ENCODE measurements at regions not wholly inside any gene's neighbourhood (a gene's known extent, or its start where the extent isn't known, plus 50 kb on each side); places are given as distances from the start of the nearest gene placed in this dataset.

DNA sequence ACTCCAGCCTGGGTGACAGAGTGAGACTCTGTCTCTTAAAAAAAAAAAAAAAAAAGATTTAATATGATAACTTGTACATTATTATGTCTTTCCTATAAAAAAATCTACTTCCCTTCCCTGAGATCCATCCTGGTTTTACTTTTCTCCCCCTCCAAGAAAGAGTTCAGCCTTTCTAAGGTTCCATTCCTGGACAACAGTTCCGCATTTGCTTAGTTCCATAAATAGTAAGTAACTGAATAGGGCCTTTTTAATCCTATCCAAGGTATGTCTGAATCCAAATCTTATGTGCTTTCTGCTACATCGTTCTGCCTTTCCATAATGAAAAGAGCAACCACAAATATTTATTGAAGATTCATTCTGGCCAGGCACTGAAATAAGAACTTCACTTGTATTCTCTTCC, 187.8 kb downstream of the DACT1 start:
- no peak for FAIRE-seq
- DNase-seq (ENCODE audit: insufficient read length, low spot score), result no peak
- TF ChIP-seq TAF1 (IDR thresholded peaks at IDR 0.05; ENCODE audit: low read depth, low read length) (no peak), POU2F2 (IDR thresholded peaks at IDR 0.05; ENCODE audit: low read depth, low read length) (no peak), POLR2AphosphoS5 (IDR thresholded peaks at IDR 0.05; ENCODE audit: low read depth, low read length) (no peak), PAX5 (IDR thresholded peaks at IDR 0.05; ENCODE audit: insufficient read depth, low read length, severe bottlenecking) (no peak), SPI1 (IDR thresholded peaks at IDR 0.05; ENCODE audit: low read depth, low read length) (no peak), POLR2A (IDR thresholded peaks at IDR 0.05; ENCODE audit: low read depth, low read length) (no peak)

DNA sequence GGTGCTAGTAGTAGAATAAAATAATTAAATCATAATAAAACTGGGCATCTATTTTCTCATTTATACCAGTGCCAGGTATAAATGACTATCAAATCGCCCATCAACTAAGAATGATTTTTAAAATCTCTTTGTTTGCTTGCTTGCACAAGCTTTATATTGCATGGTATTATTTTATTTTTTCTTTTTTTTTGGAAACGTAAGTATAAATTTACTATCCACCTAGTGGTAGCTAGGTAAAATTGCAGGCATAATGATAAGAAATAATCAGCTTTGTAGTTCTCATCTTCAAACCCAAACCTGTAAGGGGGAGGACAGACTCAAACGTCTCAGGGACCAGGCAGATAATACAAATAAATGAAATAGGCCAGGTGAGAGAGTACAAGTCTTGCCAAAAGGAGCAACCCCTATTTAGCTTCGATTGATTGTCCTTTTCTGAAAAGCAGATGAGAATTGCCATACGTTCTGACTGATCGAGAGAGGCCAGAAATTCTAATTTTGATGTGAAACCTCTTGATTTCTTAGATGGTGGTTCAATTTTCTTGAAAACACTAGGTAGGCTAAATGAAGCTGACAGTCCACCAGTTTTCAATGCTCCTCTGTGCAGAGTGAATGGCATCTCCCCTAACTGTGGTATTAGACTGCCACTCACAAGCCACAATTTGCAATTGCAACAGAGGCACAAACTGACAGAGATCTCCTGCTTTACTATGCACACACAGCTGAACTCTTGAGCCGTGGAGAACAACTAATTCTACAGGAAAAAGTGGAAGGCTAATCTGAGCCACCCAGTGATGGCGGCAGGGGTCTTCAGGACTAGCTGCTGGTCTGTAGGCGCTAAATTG, 189.3 kb downstream of the DACT1 start:
- FAIRE-seq, result no peak
- TF ChIP-seq POU2F2 (IDR thresholded peaks at IDR 0.05; ENCODE audit: low read depth, low read length), result no peak
- no peak for TF ChIP-seq POLR2A (IDR thresholded peaks at IDR 0.05; ENCODE audit: low read depth, low read length)
- no peak for TF ChIP-seq POLR2AphosphoS5 (IDR thresholded peaks at IDR 0.05; ENCODE audit: low read depth, low read length)
- TF ChIP-seq SPI1 (IDR thresholded peaks at IDR 0.05; ENCODE audit: low read depth, low read length), result no peak
- TF ChIP-seq PAX5 (IDR thresholded peaks at IDR 0.05; ENCODE audit: insufficient read depth, low read length, severe bottlenecking), result no peak
- no peak for TF ChIP-seq TAF1 (IDR thresholded peaks at IDR 0.05; ENCODE audit: low read depth, low read length)
- DNase-seq (ENCODE audit: insufficient read length, low spot score), result no peak

DNA sequence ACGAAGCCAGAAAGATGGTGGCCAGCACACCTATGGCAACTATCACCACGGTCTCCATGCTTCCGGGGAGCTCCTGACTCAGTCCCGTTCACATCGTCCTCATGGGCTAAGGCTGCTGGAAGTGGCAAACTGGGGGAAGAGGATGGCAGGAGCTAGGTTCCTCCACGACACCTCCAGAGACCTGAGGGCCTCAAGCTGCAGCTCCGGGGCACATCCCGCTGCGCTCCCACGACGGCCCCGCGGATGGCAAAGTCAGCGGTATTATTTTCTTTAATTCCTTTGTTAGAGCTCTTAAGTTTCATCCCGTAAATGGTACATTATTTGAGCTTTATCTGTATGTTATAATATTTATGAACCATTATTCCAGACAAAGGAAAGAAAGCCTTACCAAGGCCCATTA, 190.5 kb downstream of the DACT1 start:
- DNase-seq (ENCODE audit: insufficient read length, low spot score), result no peak
- TF ChIP-seq POLR2AphosphoS5 (IDR thresholded peaks at IDR 0.05; ENCODE audit: low read depth, low read length) (no peak), PAX5 (IDR thresholded peaks at IDR 0.05; ENCODE audit: insufficient read depth, low read length, severe bottlenecking) (no peak), POU2F2 (IDR thresholded peaks at IDR 0.05; ENCODE audit: low read depth, low read length) (no peak), SPI1 (IDR thresholded peaks at IDR 0.05; ENCODE audit: low read depth, low read length) (no peak), TAF1 (IDR thresholded peaks at IDR 0.05; ENCODE audit: low read depth, low read length) (no peak), POLR2A (IDR thresholded peaks at IDR 0.05; ENCODE audit: low read depth, low read length) (no peak)
- FAIRE-seq, result no peak

DNA sequence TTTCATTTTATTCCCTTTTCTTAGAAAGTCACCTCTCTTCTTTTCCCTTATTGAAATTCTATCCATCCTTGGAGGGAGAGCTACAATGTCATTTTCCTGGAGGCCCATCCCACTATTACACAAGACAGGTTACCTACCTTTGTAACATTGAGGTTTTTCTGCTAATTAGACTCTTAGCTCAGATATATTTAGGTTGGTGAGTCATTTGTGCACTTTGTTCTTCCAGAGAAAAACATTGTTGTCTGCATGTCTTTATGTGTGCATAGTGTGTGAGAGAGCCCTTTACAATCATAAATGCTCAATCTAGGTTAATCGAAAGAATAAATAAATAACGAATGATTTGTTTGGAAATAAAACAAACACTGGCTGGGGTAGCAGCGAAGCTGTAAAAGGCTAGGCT, 191.8 kb downstream of the DACT1 start:
- FAIRE-seq, result no peak
- TF ChIP-seq TAF1 (IDR thresholded peaks at IDR 0.05; ENCODE audit: low read depth, low read length) (no peak), SPI1 (IDR thresholded peaks at IDR 0.05; ENCODE audit: low read depth, low read length) (no peak), PAX5 (IDR thresholded peaks at IDR 0.05; ENCODE audit: insufficient read depth, low read length, severe bottlenecking) (no peak), POLR2AphosphoS5 (IDR thresholded peaks at IDR 0.05; ENCODE audit: low read depth, low read length) (no peak), POU2F2 (IDR thresholded peaks at IDR 0.05; ENCODE audit: low read depth, low read length) (no peak), POLR2A (IDR thresholded peaks at IDR 0.05; ENCODE audit: low read depth, low read length) (no peak)

DNA sequence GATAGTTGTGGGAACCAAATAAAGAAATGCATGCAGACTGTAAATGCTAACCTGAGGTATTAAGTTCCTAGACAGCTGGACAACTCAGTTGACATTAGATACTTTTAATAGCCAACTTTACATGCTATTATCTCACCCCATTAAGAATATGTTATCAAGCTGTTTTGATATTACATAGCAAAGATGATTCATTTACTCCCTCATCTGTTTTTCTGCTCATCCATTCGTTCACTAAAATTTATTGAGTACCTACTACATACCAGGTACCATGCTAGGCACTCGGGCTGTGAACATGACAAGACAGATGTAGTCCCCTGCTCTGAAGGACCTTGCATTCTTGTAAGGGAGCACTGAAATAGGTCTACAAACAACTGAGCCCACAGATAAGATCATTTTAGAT, 192.4 kb downstream of the DACT1 start:
- no peak for TF ChIP-seq POLR2AphosphoS5 (IDR thresholded peaks at IDR 0.05; ENCODE audit: low read depth, low read length)
- TF ChIP-seq PAX5 (IDR thresholded peaks at IDR 0.05; ENCODE audit: insufficient read depth, low read length, severe bottlenecking), result no peak
- TF ChIP-seq SPI1 (IDR thresholded peaks at IDR 0.05; ENCODE audit: low read depth, low read length), result no peak
- FAIRE-seq (no peak), DNase-seq (ENCODE audit: insufficient read length, low spot score) (no peak)

More for the DNA sequence above, 191.8 kb downstream of the DACT1 start:
- DNase-seq (ENCODE audit: insufficient read length, low spot score), result no peak

DNA sequence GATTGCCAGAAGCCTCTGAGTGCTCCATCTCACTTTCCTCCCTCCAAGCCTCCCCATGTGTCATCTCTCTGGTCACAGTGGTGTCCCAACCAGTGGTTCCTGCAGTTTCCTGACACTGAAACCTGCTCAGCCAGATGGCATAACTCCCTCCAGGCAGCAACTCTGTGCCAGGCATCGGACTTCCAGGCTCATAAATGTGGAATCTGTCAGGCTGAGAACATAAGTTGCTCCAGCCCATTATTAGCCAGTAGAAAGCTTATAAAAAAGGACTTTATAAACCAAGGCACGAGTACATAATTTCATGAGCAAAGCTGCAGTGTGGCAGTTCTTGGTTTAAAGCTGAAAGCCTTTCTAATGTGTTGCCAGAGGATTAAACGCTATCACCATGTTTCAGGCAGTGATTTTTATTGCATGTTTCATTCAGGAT, 194.3 kb downstream of the DACT1 start:
- no peak for DNase-seq (ENCODE audit: insufficient read length, low spot score)

DNA sequence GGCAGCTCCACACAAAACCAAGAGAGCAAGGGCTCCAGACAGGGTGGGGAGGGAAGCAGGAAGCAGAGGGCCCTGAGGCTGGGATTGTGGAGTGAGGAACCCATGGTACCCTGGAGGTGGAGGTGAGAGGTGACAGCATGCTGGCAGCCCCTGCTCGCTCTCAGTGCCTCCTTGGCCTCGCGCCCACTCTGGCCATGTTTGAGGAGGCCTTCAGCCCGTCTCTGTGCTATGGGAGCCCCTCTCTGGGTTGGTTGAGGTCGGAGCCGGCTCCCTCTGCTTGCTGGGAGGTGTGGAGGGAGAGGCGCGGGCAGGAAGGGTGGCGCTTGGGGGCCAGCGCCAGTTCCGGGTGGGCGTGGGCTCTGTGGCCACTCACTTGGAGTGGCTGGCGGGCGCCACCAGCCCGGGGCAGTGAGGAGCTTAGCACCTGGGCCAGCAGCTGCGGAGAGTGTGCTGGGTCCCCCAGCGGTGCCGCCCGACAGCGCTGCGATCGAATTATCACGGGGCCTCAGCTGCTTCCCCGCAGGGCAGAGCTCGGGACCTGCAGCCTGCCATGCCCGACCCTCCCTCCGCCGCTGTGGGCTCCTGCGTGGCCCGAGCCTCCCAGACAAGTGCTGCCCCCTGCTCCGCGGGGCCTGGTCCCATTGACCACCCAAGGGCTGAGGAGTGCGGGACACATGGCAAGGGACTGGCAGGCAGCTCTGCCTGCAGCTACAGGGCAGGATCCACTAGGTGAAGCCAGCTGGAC, 196.0 kb downstream of the DACT1 start:
- DNase-seq (ENCODE audit: insufficient read length, low spot score), result no peak
- no peak for FAIRE-seq
- TF ChIP-seq POU2F2 (IDR thresholded peaks at IDR 0.05; ENCODE audit: low read depth, low read length), result no peak
- TF ChIP-seq SPI1 (IDR thresholded peaks at IDR 0.05; ENCODE audit: low read depth, low read length), result no peak
- TF ChIP-seq PAX5 (IDR thresholded peaks at IDR 0.05; ENCODE audit: insufficient read depth, low read length, severe bottlenecking), result no peak
- no peak for TF ChIP-seq TAF1 (IDR thresholded peaks at IDR 0.05; ENCODE audit: low read depth, low read length)
- no peak for TF ChIP-seq POLR2A (IDR thresholded peaks at IDR 0.05; ENCODE audit: low read depth, low read length)

More for the DNA sequence above, 194.3 kb downstream of the DACT1 start:
- FAIRE-seq, result no peak
- TF ChIP-seq POU2F2 (IDR thresholded peaks at IDR 0.05; ENCODE audit: low read depth, low read length), result no peak
- TF ChIP-seq SPI1 (IDR thresholded peaks at IDR 0.05; ENCODE audit: low read depth, low read length), result no peak
- no peak for TF ChIP-seq TAF1 (IDR thresholded peaks at IDR 0.05; ENCODE audit: low read depth, low read length)
- no peak for TF ChIP-seq POLR2A (IDR thresholded peaks at IDR 0.05; ENCODE audit: low read depth, low read length)
- no peak for TF ChIP-seq POLR2AphosphoS5 (IDR thresholded peaks at IDR 0.05; ENCODE audit: low read depth, low read length)
- TF ChIP-seq PAX5 (IDR thresholded peaks at IDR 0.05; ENCODE audit: insufficient read depth, low read length, severe bottlenecking), result no peak

DNA sequence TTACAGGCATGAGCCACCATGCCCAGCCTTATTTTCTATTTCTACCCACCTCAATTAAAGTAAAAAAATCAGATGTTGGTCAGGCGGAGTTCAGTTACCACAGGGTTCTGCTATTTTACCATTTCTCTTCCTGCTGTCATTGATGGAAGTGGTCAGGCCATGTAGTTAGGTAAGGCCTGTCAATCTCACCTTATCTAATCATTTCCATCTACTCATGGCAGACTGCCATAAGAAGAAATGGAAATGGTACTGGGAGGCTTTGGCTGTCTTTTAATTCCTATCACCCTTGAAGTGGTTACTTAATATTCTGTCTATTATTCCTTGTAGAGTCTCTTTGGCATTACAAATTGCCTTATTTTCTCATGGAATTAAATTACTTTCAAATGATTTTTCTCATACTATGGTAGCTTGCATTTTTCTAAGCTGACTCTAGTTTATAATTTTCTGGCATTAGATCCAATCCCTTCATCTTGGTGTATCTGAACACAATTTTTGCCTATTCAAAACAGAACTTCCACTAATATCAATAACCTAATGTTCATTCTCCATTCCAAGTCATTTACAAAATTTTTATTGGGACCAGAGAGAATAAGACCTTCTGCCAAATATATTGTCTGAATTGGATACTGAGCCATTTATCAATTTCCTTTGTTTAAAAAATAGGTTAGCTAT, 198.7 kb downstream of the DACT1 start:
- TF ChIP-seq POU2F2 (IDR thresholded peaks at IDR 0.05; ENCODE audit: low read depth, low read length) (no peak), POLR2A (IDR thresholded peaks at IDR 0.05; ENCODE audit: low read depth, low read length) (no peak), PAX5 (IDR thresholded peaks at IDR 0.05; ENCODE audit: insufficient read depth, low read length, severe bottlenecking) (no peak), TAF1 (IDR thresholded peaks at IDR 0.05; ENCODE audit: low read depth, low read length) (no peak)
- FAIRE-seq, result no peak
- DNase-seq (ENCODE audit: insufficient read length, low spot score), result no peak

DNA sequence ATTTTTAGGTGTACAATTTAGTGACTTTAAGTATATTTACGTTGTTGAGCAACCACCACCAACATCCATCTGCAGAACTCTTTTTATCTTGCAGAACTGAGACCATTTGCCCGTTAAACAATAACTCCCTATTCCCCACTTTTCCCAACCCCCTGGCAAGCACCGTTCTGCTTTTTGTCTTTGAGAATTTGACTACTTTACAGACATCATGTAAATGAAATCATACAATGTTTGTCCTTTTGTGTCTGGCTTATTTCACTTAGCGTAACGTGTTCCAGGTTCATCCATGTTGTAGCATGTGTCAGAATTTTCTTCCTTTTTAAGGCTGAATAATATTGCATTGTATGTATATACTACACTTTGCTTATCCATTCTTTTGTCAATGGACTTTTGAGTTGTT, 201.5 kb downstream of the DACT1 start:
- DNase-seq (ENCODE audit: insufficient read length, low spot score) (no peak), FAIRE-seq (no peak)
- TF ChIP-seq TAF1 (IDR thresholded peaks at IDR 0.05; ENCODE audit: low read depth, low read length) (no peak), SPI1 (IDR thresholded peaks at IDR 0.05; ENCODE audit: low read depth, low read length) (no peak), POU2F2 (IDR thresholded peaks at IDR 0.05; ENCODE audit: low read depth, low read length) (no peak), POLR2A (IDR thresholded peaks at IDR 0.05; ENCODE audit: low read depth, low read length) (no peak), PAX5 (IDR thresholded peaks at IDR 0.05; ENCODE audit: insufficient read depth, low read length, severe bottlenecking) (no peak), POLR2AphosphoS5 (IDR thresholded peaks at IDR 0.05; ENCODE audit: low read depth, low read length) (no peak)
